GM12801 (cell line): ENCODE measurements at regions not wholly inside any gene's neighbourhood (a gene's known extent, or its start where the extent isn't known, plus 50 kb on each side); places are given as distances from the start of the nearest gene placed in this dataset.

ENCODE experiments used
- CTCF ChIP-seq: IDR thresholded peaks from one replicate; pipeline ENCODE4 v1.5.1; 2011; ENCODE audit warnings: control low read depth; ENCODE audit not compliant: insufficient read length; ENCODE audit errors: extremely low read depth

GRCh38 chr6:12575961-12576360, 140.6 kb upstream of the PHACTR1 start:
- TF ChIP-seq CTCF, result no peak

DNA sequence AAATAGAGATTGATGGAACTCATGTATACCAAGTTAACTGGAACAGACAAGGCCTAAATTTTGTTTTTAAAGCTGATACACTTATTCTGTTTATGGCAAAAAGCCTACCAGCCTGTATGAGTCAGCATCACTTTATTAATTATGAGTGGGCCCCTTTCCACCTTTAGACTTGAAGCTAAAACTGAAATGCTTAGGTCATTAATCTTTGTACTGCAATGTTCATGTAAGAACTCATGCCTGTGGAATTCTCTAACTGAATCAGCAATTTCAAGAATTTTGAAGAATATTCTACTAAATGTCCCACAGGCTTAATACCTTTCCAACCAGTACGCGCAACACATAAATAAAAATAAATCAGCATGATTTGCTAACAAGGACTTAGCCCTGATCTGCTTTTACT, 140.2 kb upstream of the PHACTR1 start:
- no peak for TF ChIP-seq CTCF

DNA sequence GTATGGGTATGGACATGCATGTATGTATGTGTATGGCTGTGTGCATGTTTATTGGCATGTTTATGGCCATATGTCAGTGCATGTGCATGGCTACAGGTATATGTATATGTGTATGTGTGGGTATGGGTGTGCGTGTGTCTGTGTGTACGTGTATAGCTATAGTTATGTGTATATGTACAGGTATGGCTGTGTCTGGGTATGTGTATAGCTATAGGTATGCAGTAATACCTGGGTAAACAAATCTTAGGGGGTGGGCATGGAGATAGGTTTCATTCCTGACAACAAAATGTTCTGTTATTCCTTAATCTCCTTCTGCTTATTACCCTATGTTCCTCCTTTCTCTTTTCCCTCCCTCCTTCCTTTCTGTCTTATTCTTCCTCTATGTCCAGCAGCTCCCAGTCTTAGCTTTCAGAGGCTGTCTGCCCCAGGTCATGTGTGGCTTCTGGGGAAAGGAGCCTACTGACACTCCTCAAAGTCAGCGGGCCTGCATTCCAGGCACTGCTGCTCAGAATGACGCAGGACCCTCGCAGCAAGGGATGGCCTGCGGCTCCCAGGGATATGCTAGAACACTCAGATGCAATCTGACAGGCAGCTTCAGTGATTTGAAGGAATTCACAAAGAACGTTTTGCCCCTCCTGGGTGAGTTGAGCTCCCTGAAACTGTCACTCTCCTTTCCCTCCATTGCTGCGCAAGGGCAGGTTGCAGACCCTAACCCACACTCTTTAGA, 139.3 kb upstream of the PHACTR1 start:
- TF ChIP-seq CTCF, result no peak

- TF ChIP-seq CTCF, result no peak
These were observed 138.5 kb upstream of the PHACTR1 start for GRCh38 chr6:12578097-12578496.

- no peak for TF ChIP-seq CTCF
These were observed 137.8 kb upstream of the PHACTR1 start for GRCh38 chr6:12578751-12579150.

- no peak for TF ChIP-seq CTCF
These were observed 136.3 kb upstream of the PHACTR1 start for GRCh38 chr6:12580290-12580689.

DNA sequence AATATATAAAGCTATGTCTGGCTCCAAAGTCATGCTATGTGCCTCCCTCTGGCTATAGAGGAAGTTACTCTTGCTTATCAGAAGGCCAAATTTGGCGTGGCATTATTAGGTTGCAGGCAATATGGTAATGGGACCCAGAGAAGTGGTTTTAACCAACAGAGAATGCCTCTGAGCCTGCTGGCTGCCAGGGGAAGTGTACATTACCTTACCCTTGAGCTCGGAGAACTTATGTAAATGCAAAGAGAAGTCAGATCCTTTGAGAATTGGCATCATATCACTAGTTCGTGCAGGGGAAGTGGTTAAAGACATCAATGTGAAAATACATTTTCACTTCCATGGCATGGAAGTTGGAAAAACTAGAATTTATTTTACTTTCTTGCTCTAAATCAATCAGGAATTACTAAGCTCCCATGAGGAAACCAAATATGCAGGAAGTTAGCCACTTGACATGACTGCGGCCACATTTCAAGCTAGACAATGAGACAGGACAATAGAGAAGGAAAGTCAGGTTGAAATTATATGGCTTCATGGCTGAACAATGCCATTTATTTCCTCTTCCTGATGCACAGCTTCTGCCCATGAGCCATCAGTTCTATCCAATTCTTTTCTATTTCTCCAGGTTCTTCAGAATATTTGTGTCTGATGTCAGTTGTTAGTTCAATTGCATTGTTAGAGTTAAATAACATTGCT, 134.0 kb upstream of the PHACTR1 start:
- TF ChIP-seq CTCF, result no peak
